Gastrocnemius medialis (tissue), 4 donors: ENCODE measurements at regions not wholly inside any gene's neighbourhood (a gene's known extent, or its start where the extent isn't known, plus 50 kb on each side); places are given as distances from the start of the nearest gene placed in this dataset.

ENCODE experiments used
- CTCF ChIP-seq, 5 experiments: fragments of 450-650 bp in 3 of 5; fragments of 200-600 bp in 2 of 5; sonication (generic) in 2 of 5; IDR thresholded peaks in 4 of 5; conservative IDR thresholded peaks in 1 of 5; 1 replicate in 4 of 5; 2 replicates in 1 of 5; pipeline ENCODE4 v1.5.1; 2016 to 2019; ENCODE audit warnings: antibody characterized with exemption in 5 of 5, mild to moderate bottlenecking in 3 of 5, moderate library complexity in 3 of 5
- POLR2A ChIP-seq, 2 donors: fragments of 450-650 bp; IDR thresholded peaks; one replicate each; pipeline ENCODE4 v1.6.1; 2017; ENCODE audit warnings: antibody characterized with exemption in 2 of 2, mild to moderate bottlenecking in 2 of 2, moderate library complexity in 2 of 2

GRCh38 chr14:45553981-45554380, 301.0 kb upstream of the MIS18BP1 start:
- TF ChIP-seq CTCF (IDR thresholded peaks at IDR 0.05 in 4 of 5, conservative IDR thresholded peaks at IDR 0.05 in 1 of 5) = no peak
- TF ChIP-seq POLR2A (IDR thresholded peaks at IDR 0.05) = no peak
